ENCODE measurements at regions not wholly inside any gene's neighbourhood (a gene's known extent, or its start where the extent isn't known, plus 50 kb on each side); places are given as distances from the start of the nearest gene placed in this dataset.

- TF ChIP-seq ZNF280D (tag by site-specific recombination; IDR thresholded peaks at IDR 0.05) (no peak), PATZ1 (tag by site-specific recombination; IDR thresholded peaks at IDR 0.05) (peak; percentile 82), ZNF624 (tag by site-specific recombination; IDR thresholded peaks at IDR 0.05) (no peak), ZNF792 (tag by site-specific recombination; IDR thresholded peaks at IDR 0.05) (no peak), ZNF214 (tag by site-specific recombination; IDR thresholded peaks at IDR 0.05; ENCODE audit: borderline replicate concordance) (no peak), ZNF37A (tag by site-specific recombination; IDR thresholded peaks at IDR 0.05) (0 out of 2 replicates have a peak, but pooled peaks have one; percentile 5), KLF7 (tag by site-specific recombination; IDR thresholded peaks at IDR 0.05; ENCODE audit: borderline replicate concordance) (no peak), ZBTB8A (tag by site-specific recombination; IDR thresholded peaks at IDR 0.05) (no peak), ZNF26 (tag by site-specific recombination; IDR thresholded peaks at IDR 0.05) (no peak), SETDB1 (IDR thresholded peaks at IDR 0.05; ENCODE audit: insufficient read length, low read length) (no peak), ZNF645 (tag by site-specific recombination; IDR thresholded peaks at IDR 0.05) (no peak), ZNF311 (tag by site-specific recombination; IDR thresholded peaks at IDR 0.05; ENCODE audit: borderline replicate concordance) (no peak), ZNF48 (tag by site-specific recombination; IDR thresholded peaks at IDR 0.05) (no peak), HOXA7 (CRISPR knock-in tag; IDR thresholded peaks at IDR 0.05; ENCODE audit: borderline replicate concordance) (no peak), KLF8 (tag by site-specific recombination; IDR thresholded peaks at IDR 0.05) (peak; percentile 67), ZNF571 (tag by site-specific recombination; IDR thresholded peaks at IDR 0.05) (no peak), ZNF394 (tag by site-specific recombination; IDR thresholded peaks at IDR 0.05; ENCODE audit: borderline replicate concordance) (peak; percentile 64; the same call in 1 of the 2 replicates), ZFP37 (tag by site-specific recombination; IDR thresholded peaks at IDR 0.05) (peak; percentile 82; the same call in 1 of the 2 replicates), ZNF280C (tag by site-specific recombination; IDR thresholded peaks at IDR 0.05) (no peak), KLF16 (tag by site-specific recombination; IDR thresholded peaks at IDR 0.05) (peak; percentile 41; the same call in 1 of the 2 replicates), ZNF776 (tag by site-specific recombination; IDR thresholded peaks at IDR 0.05; ENCODE audit: borderline replicate concordance) (no peak), ZNF701 (tag by site-specific recombination; IDR thresholded peaks at IDR 0.05) (no peak), ZNF488 (tag by site-specific recombination; IDR thresholded peaks at IDR 0.05) (no peak), KLF1 (tag by site-specific recombination; IDR thresholded peaks at IDR 0.05) (no peak), ZNF639 (tag by site-specific recombination; IDR thresholded peaks at IDR 0.05) (peak; percentile 89; the same call in 1 of the 2 replicates), ZNF558 (tag by site-specific recombination; IDR thresholded peaks at IDR 0.05) (no peak; the same call in none of the 2 replicates), ZNF302 (tag by site-specific recombination; IDR thresholded peaks at IDR 0.05; ENCODE audit: low read depth) (no peak)
These were observed 131.3 kb downstream of the TOMM20 start (continued) for GRCh38 chr1:234997201-234997895.

Data from HEK293 (cell line).